ENCODE measurements at regions not wholly inside any gene's neighbourhood (a gene's known extent, or its start where the extent isn't known, plus 50 kb on each side); places are given as distances from the start of the nearest gene placed in this dataset.

DNA sequence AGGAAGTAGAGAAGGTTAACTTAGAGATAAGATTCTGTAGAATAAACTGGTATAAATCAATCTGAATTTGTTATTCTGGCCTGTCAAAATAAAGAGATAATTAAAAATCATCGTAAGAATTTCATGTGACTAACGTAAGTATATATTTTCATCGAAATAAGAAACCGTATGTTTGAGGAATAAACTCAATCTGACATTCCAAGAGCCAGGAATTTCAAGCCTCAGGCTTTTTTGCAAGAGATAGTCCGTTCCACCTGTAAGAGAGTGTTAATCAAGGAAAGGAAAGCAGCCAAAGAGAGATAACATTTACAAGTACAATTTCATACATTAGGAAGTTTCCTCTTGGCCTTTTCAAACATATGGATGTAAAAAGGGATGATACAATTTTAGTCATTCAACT is 701.5 kb downstream of the CBLN2 start:
- WGBS (ENCODE audit: missing lambda C conversion rate): 22% methylated on average over 5 of the region's 5 CpGs
- no peak for FAIRE-seq
- ChIA-PET CTCF (no interaction called here), POLR2A (no interaction called here)
- TF ChIP-seq ESRRA (IDR thresholded peaks at IDR 0.05; ENCODE audit: borderline replicate concordance, low read length) (no peak), EP300 (IDR thresholded peaks at IDR 0.05) (no peak), ZSCAN20 (CRISPR knock-in tag; IDR thresholded peaks at IDR 0.05) (no peak), HOXB5 (CRISPR knock-in tag; IDR thresholded peaks at IDR 0.05) (no peak), EHF (CRISPR knock-in tag; IDR thresholded peaks at IDR 0.05) (no peak)
- DNase-seq (ENCODE audit: low read depth in 1 of 2, low spot score in 1 of 2): no peak
- no peaks in the 10 kb centered on the region for H3K9me3 ChIP-seq
- no peak overlapping the region for H3K4me2 ChIP-seq
- H3K27ac ChIP-seq: no peak overlapping the region
- no peaks in the 10 kb centered on the region for H3K4me1 ChIP-seq
- H3K4me3 ChIP-seq: no peak overlapping the region
- ATAC-seq: no peak

DNA sequence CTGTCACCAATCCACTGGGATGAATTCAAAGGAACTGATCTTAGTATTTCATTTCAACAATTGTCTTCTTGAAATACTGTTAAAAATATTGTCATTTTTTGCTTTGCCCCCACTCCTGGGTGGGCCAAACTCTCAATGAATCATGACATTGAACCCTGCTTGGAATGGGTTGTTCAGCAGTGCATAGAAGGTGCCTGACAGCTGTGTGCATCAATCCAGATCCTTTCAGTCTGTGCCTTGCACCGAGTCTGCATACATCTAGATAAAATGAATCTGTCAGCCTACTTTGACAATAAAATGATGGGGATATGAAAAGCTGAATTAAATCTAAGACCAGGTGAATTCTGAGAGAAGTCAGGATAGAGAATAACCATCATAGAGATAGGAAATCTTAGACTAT is 706.6 kb downstream of the CBLN2 start:
- POLR2A ChIA-PET: no interaction called here
- no peak for ATAC-seq
- no peak for TF ChIP-seq KDM1A (IDR thresholded peaks at IDR 0.05; ENCODE audit: low read depth)
- no peak for TF ChIP-seq TFCP2L1 (CRISPR knock-in tag; IDR thresholded peaks at IDR 0.05)
- 13% methylated on average over 1 of the region's 1 CpG for WGBS (ENCODE audit: missing lambda C conversion rate)
- FAIRE-seq: no peak
- H3K4me1 ChIP-seq: no peaks in the 10 kb centered on the region
- H3K9me3 ChIP-seq: no peaks in the 10 kb centered on the region
- H3K27ac ChIP-seq: no peak overlapping the region
- DNase-seq (ENCODE audit: low read depth in 1 of 2, low spot score in 1 of 2): no peak
- H3K4me3 ChIP-seq: no peak overlapping the region
- no peak overlapping the region for H3K4me2 ChIP-seq
- CTCF ChIA-PET: no interaction called here

DNA sequence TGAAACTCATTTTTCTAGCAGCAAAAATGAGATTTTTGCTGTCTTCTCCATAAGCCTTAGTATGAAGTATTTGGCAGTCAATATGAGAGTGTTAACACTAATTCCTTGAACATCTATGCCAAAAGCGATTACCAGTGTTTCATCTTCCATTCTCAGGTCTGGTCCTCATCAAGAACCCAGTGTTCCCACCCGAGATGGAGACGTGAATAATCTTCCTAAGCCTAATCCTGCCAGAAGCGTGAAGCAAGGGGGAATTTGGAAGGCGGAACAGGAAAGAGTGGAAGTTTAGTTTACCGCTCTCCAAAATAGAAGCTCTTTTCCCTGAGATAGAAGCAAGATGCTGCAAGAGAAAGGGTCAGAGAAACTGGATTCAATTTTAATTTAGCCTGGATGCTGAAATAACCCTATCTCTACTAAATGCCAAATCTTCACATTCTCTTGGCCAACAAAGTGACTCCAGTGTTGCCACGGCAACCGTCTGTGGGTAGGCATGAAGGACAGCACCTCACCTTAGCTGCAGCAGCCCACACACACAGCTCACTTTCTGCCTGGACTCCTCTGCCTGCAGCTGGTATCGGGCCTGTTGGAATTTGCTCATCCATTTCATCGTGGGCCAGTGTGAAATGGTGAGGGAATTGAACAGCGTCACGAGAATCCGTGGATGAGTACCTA is 711.1 kb downstream of the CBLN2 start:
- H3K4me3 ChIP-seq: no peak overlapping the region
- no peak overlapping the region for H3K27ac ChIP-seq
- WGBS (ENCODE audit: missing lambda C conversion rate): 43% methylated on average over 13 of the region's 13 CpGs
- POLR2A ChIA-PET: no interaction called here
- ATAC-seq (no peak), FAIRE-seq (no peak), DNase-seq (ENCODE audit: low read depth in 1 of 2, low spot score in 1 of 2) (no peak)
- H3K4me2 ChIP-seq: no peak overlapping the region
- no peaks in the 10 kb centered on the region for H3K9me3 ChIP-seq
- no peaks in the 10 kb centered on the region for H3K4me1 ChIP-seq
- CTCF ChIA-PET: no interaction called here
- TF ChIP-seq, protein P1, sequence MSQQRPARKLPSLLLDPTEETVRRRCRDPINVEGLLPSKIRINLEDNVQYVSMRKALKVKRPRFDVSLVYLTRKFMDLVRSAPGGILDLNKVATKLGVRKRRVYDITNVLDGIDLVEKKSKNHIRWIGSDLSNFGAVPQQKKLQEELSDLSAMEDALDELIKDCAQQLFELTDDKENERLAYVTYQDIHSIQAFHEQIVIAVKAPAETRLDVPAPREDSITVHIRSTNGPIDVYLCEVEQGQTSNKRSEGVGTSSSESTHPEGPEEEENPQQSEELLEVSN (IDR thresholded peaks at IDR 0.05; ENCODE audit: borderline replicate concordance, low read depth): no peak
- no peak for TF ChIP-seq KDM5A (IDR thresholded peaks at IDR 0.05)
- TF ChIP-seq, protein P2, sequence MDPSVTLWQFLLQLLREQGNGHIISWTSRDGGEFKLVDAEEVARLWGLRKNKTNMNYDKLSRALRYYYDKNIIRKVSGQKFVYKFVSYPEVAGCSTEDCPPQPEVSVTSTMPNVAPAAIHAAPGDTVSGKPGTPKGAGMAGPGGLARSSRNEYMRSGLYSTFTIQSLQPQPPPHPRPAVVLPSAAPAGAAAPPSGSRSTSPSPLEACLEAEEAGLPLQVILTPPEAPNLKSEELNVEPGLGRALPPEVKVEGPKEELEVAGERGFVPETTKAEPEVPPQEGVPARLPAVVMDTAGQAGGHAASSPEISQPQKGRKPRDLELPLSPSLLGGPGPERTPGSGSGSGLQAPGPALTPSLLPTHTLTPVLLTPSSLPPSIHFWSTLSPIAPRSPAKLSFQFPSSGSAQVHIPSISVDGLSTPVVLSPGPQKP (IDR thresholded peaks at IDR 0.05; ENCODE audit: low read depth, low read length): no peak
- TF ChIP-seq CBX2 (IDR thresholded peaks at IDR 0.05; ENCODE audit: borderline replicate concordance, low read depth): no peak
- TF ChIP-seq HDAC2 (IDR thresholded peaks at IDR 0.05): no peak
- TF ChIP-seq POLR2A (IDR thresholded peaks at IDR 0.05; ENCODE audit: low read length): no peak
- TF ChIP-seq NFE2L2 (conservative IDR thresholded peaks at IDR 0.05; ENCODE audit: low read length): no peak
- TF ChIP-seq ESRRA (IDR thresholded peaks at IDR 0.05; ENCODE audit: borderline replicate concordance, low read length): no peak
- no peak for TF ChIP-seq HEYL (CRISPR knock-in tag; IDR thresholded peaks at IDR 0.05)
- TF ChIP-seq CEBPB (IDR thresholded peaks at IDR 0.05): no peak
- no peak for TF ChIP-seq EP300 (IDR thresholded peaks at IDR 0.05)
- TF ChIP-seq, protein P3, sequence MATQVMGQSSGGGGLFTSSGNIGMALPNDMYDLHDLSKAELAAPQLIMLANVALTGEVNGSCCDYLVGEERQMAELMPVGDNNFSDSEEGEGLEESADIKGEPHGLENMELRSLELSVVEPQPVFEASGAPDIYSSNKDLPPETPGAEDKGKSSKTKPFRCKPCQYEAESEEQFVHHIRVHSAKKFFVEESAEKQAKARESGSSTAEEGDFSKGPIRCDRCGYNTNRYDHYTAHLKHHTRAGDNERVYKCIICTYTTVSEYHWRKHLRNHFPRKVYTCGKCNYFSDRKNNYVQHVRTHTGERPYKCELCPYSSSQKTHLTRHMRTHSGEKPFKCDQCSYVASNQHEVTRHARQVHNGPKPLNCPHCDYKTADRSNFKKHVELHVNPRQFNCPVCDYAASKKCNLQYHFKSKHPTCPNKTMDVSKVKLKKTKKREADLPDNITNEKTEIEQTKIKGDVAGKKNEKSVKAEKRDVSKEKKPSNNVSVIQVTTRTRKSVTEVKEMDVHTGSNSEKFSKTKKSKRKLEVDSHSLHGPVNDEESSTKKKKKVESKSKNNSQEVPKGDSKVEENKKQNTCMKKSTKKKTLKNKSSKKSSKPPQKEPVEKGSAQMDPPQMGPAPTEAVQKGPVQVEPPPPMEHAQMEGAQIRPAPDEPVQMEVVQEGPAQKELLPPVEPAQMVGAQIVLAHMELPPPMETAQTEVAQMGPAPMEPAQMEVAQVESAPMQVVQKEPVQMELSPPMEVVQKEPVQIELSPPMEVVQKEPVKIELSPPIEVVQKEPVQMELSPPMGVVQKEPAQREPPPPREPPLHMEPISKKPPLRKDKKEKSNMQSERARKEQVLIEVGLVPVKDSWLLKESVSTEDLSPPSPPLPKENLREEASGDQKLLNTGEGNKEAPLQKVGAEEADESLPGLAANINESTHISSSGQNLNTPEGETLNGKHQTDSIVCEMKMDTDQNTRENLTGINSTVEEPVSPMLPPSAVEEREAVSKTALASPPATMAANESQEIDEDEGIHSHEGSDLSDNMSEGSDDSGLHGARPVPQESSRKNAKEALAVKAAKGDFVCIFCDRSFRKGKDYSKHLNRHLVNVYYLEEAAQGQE (IDR thresholded peaks at IDR 0.05): no peak
- TF ChIP-seq, protein P4, sequence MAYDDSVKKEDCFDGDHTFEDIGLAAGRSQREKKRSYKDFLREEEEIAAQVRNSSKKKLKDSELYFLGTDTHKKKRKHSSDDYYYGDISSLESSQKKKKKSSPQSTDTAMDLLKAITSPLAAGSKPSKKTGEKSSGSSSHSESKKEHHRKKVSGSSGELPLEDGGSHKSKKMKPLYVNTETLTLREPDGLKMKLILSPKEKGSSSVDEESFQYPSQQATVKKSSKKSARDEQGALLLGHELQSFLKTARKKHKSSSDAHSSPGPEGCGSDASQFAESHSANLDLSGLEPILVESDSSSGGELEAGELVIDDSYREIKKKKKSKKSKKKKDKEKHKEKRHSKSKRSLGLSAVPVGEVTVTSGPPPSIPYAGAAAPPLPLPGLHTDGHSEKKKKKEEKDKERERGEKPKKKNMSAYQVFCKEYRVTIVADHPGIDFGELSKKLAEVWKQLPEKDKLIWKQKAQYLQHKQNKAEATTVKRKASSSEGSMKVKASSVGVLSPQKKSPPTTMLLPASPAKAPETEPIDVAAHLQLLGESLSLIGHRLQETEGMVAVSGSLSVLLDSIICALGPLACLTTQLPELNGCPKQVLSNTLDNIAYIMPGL (CRISPR knock-in tag; IDR thresholded peaks at IDR 0.05; ENCODE audit: borderline replicate concordance): no peak
- TF ChIP-seq, protein P5, sequence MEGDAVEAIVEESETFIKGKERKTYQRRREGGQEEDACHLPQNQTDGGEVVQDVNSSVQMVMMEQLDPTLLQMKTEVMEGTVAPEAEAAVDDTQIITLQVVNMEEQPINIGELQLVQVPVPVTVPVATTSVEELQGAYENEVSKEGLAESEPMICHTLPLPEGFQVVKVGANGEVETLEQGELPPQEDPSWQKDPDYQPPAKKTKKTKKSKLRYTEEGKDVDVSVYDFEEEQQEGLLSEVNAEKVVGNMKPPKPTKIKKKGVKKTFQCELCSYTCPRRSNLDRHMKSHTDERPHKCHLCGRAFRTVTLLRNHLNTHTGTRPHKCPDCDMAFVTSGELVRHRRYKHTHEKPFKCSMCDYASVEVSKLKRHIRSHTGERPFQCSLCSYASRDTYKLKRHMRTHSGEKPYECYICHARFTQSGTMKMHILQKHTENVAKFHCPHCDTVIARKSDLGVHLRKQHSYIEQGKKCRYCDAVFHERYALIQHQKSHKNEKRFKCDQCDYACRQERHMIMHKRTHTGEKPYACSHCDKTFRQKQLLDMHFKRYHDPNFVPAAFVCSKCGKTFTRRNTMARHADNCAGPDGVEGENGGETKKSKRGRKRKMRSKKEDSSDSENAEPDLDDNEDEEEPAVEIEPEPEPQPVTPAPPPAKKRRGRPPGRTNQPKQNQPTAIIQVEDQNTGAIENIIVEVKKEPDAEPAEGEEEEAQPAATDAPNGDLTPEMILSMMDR (IDR thresholded peaks at IDR 0.05): no peak
- TF ChIP-seq EHF (CRISPR knock-in tag; IDR thresholded peaks at IDR 0.05): no peak
- TF ChIP-seq, protein P6, sequence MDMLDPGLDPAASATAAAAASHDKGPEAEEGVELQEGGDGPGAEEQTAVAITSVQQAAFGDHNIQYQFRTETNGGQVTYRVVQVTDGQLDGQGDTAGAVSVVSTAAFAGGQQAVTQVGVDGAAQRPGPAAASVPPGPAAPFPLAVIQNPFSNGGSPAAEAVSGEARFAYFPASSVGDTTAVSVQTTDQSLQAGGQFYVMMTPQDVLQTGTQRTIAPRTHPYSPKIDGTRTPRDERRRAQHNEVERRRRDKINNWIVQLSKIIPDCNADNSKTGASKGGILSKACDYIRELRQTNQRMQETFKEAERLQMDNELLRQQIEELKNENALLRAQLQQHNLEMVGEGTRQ (IDR thresholded peaks at IDR 0.05): no peak
- TF ChIP-seq KDM1A (IDR thresholded peaks at IDR 0.05; ENCODE audit: low read depth): no peak
- TF ChIP-seq FOSB (CRISPR knock-in tag; IDR thresholded peaks at IDR 0.05): no peak
